Neural progenitor cell (in vitro differentiated cells): ENCODE measurements at regions not wholly inside any gene's neighbourhood (a gene's known extent, or its start where the extent isn't known, plus 50 kb on each side); places are given as distances from the start of the nearest gene placed in this dataset.

Experiments
- CTCF ChIP-seq: fragments of 200-600 bp; sonication (generic); IDR thresholded peaks from 2 replicates; pipeline ENCODE4 v1.5.1; 2017; ENCODE audit warnings: antibody characterized with exemption, mild to moderate bottlenecking
- EZH2 ChIP-seq: fragments of 200-600 bp; sonication (generic); IDR thresholded peaks from 2 replicates; pipeline ENCODE4 v1.6.1; 2017; ENCODE audit warnings: antibody characterized with exemption, mild to moderate bottlenecking, moderate library complexity
- EZH2phosphoT487 ChIP-seq: fragments of 200-600 bp; sonication (generic); IDR thresholded peaks from 2 replicates; pipeline ENCODE4 v1.6.1; 2017; ENCODE audit warnings: antibody characterized with exemption

GRCh38 chr9:1536522-1537170 lies 478.5 kb upstream of the SMARCA2 start:
- TF ChIP-seq CTCF (no peak), EZH2 (no peak), EZH2phosphoT487 (no peak)
